ENCODE measurements at regions not wholly inside any gene's neighbourhood (a gene's known extent, or its start where the extent isn't known, plus 50 kb on each side); places are given as distances from the start of the nearest gene placed in this dataset.

- TF ChIP-seq CTCF (IDR thresholded peaks at IDR 0.05), result no peak
- TF ChIP-seq ATF3 (CRISPR knock-in tag; conservative IDR thresholded peaks at IDR 0.05), result no peak
- no peak for TF ChIP-seq ERG (CRISPR knock-in tag; IDR thresholded peaks at IDR 0.05)
- TF ChIP-seq ATF6 (CRISPR knock-in tag; IDR thresholded peaks at IDR 0.05), result no peak
- TF ChIP-seq STAT6 (CRISPR knock-in tag; conservative IDR thresholded peaks at IDR 0.05; ENCODE audit: low read depth), result no peak
- TF ChIP-seq FOXP4 (CRISPR knock-in tag; IDR thresholded peaks at IDR 0.05), result no peak
- TF ChIP-seq NR2C2 (CRISPR knock-in tag; IDR thresholded peaks at IDR 0.05), result no peak
- no peak for TF ChIP-seq KAT7 (CRISPR knock-in tag; IDR thresholded peaks at IDR 0.05; ENCODE audit: borderline replicate concordance)
- TF ChIP-seq AFF4 (CRISPR knock-in tag; IDR thresholded peaks at IDR 0.05; ENCODE audit: borderline replicate concordance), result no peak
- no peak for TF ChIP-seq HMGXB4 (CRISPR knock-in tag; IDR thresholded peaks at IDR 0.05)
- TF ChIP-seq CBFB (CRISPR knock-in tag; IDR thresholded peaks at IDR 0.05; ENCODE audit: low read depth), result no peak
- no peak for TF ChIP-seq E2F4 (CRISPR knock-in tag; IDR thresholded peaks at IDR 0.05; ENCODE audit: borderline replicate concordance, low read depth)
- no peak for TF ChIP-seq ZNF121 (CRISPR knock-in tag; IDR thresholded peaks at IDR 0.05)
- no peak for TF ChIP-seq GRHL2 (CRISPR knock-in tag; IDR thresholded peaks at IDR 0.05; ENCODE audit: insufficient replicate concordance, severe bottlenecking)
These were observed 573.5 kb downstream of the KCNJ18 start for GRCh38 chr17:22265807-22266206.

Measured in WTC11 (cell line).